Activated CD8-positive, alpha-beta T cell treated with anti-CD3 and anti-CD28 coated beads for 36 hours (primary cell): ENCODE measurements at regions not wholly inside any gene's neighbourhood (a gene's known extent, or its start where the extent isn't known, plus 50 kb on each side); places are given as distances from the start of the nearest gene placed in this dataset.

Source experiments
- ATAC-seq: fragments of 200-7000 bp; cut with Tn5 transposase; one replicate; pipeline ENCODE4 v1.10.0; 2021; ENCODE audit warnings: mild to moderate bottlenecking, moderate library complexity
- CTCF ChIA-PET: fragments of 350-600 bp; sonication (Branson Sonifier 250); formaldehyde crosslinking; loops from one replicate; lab custom pipeline; 2021; ENCODE audit warnings: antibody characterized with exemption; lab: Charles Lee
- POLR2A ChIA-PET: fragments of 350-600 bp; sonication (Branson Sonifier 250); formaldehyde crosslinking; loops from one replicate; lab custom pipeline; 2021; ENCODE audit warnings: antibody characterized with exemption; lab: Charles Lee
- DNase-seq: peaks from one replicate; pipeline ENCODE4 v3.0.0-alpha.2; 2020
- H3K27ac Mint-ChIP-seq: one replicate; pipeline ENCODE4 v1.8.0; 2021; ENCODE audit warnings: mild to moderate bottlenecking, mixed read lengths
- H3K27me3 Mint-ChIP-seq: one replicate; pipeline ENCODE4 v1.8.0; 2021; ENCODE audit warnings: mixed read lengths
- H3K36me3 Mint-ChIP-seq: one replicate; pipeline ENCODE4 v1.8.0; 2021; ENCODE audit warnings: low read depth, mixed read lengths
- H3K4me1 Mint-ChIP-seq: one replicate; pipeline ENCODE4 v1.8.0; 2021; ENCODE audit warnings: low read depth, mixed read lengths
- H3K4me3 Mint-ChIP-seq: one replicate; pipeline ENCODE4 v1.8.0; 2021; ENCODE audit warnings: mild to moderate bottlenecking, moderate library complexity, mixed read lengths
- H3K9me3 Mint-ChIP-seq: one replicate; pipeline ENCODE4 v1.8.0; 2021; ENCODE audit warnings: mixed read lengths
- intact Hi-C: fragments of 100-400 bp; cut with micrococcal nuclease; formaldehyde crosslinking; loops from one replicate; pipeline ENCODE4 v1.10.0; 2022
- TF ChIP-seq, protein P1 (sequence below): fragments of 200-600 bp; IDR thresholded peaks from one replicate; pipeline ENCODE4 v1.8.0; 2022; ENCODE audit warnings: antibody characterized with exemption, mild to moderate bottlenecking

GRCh38 chr11:121743285-121743684 lies 290.5 kb upstream of the SORL1-AS1 start:
- Mint-ChIP-seq H3K27me3 (peaks cover 3% of the 10 kb centered on the region), H3K36me3 (no peaks in the 10 kb centered on the region), H3K4me3 (no peak overlapping the region), H3K4me1 (no peaks in the 10 kb centered on the region), H3K27ac (no peak overlapping the region), H3K9me3 (peaks cover 5% of the 10 kb centered on the region)
- intact Hi-C loops, result no loop called here
- CTCF ChIA-PET, result no interaction called here
- TF ChIP-seq, protein P1, sequence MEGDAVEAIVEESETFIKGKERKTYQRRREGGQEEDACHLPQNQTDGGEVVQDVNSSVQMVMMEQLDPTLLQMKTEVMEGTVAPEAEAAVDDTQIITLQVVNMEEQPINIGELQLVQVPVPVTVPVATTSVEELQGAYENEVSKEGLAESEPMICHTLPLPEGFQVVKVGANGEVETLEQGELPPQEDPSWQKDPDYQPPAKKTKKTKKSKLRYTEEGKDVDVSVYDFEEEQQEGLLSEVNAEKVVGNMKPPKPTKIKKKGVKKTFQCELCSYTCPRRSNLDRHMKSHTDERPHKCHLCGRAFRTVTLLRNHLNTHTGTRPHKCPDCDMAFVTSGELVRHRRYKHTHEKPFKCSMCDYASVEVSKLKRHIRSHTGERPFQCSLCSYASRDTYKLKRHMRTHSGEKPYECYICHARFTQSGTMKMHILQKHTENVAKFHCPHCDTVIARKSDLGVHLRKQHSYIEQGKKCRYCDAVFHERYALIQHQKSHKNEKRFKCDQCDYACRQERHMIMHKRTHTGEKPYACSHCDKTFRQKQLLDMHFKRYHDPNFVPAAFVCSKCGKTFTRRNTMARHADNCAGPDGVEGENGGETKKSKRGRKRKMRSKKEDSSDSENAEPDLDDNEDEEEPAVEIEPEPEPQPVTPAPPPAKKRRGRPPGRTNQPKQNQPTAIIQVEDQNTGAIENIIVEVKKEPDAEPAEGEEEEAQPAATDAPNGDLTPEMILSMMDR, result no peak
- DNase-seq, result no peak
- POLR2A ChIA-PET, result no interaction called here
- no peak for ATAC-seq

DNA sequence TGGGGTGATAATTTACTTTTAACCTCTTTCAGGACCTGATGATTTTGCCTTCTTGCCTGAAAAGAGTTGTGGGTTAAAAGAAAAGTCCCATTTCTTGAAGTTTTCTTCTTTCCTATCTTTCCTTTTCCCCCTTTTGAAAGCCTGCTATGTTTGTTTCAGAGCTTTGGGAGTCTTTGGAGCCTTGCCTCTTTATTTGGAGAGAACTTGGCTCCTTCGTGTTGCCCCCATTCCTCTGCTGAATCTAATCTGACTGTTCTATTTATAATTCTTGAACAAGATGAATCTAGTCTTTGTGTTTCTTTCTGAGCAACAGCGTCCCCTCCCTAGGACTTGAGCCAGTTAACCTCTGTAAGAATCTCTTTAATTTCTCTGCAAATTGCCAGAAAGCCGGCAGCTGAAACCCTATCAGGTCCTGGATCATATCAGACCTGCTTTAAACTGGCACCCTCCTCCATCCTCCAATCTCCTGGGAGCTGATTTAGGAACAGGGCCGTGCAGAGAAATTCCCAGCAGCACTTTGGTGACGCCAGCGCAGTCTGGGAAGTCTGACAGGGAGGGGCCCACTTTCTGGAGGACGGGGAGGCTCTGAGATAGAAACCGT lies 289.1 kb upstream of the SORL1-AS1 start:
- ChIA-PET POLR2A (no interaction called here), CTCF (interaction anchor here (1.0 kb wide), 1 partner anchor 13 kb away, joined by 3 read pairs; no protein-coding TSS in a partner anchor)
- H3K9me3 Mint-ChIP-seq, result peaks cover 5% of the 10 kb centered on the region
- H3K27me3 Mint-ChIP-seq, result peaks cover 6% of the 10 kb centered on the region
- ATAC-seq (no peak), DNase-seq (no peak)
- TF ChIP-seq, protein P1, result no peak
- intact Hi-C loops, result no loop called here
- H3K4me1 Mint-ChIP-seq, result no peaks in the 10 kb centered on the region
- H3K27ac Mint-ChIP-seq, result no peak overlapping the region
- H3K4me3 Mint-ChIP-seq, result no peak overlapping the region
- no peaks in the 10 kb centered on the region for H3K36me3 Mint-ChIP-seq

- ATAC-seq (no peak), DNase-seq (no peak)
- TF ChIP-seq, protein P1, result no peak
- H3K4me3 Mint-ChIP-seq, result no peak overlapping the region
- POLR2A ChIA-PET, result no interaction called here
- peaks cover 5% of the 10 kb centered on the region for H3K9me3 Mint-ChIP-seq
- H3K4me1 Mint-ChIP-seq, result no peaks in the 10 kb centered on the region
- CTCF ChIA-PET, result interaction anchor here (1.0 kb wide), 1 partner anchor 14 kb away, joined by 3 read pairs; no protein-coding TSS in a partner anchor
- H3K27me3 Mint-ChIP-seq, result peaks cover 6% of the 10 kb centered on the region
- intact Hi-C loops, result no loop called here
- no peaks in the 10 kb centered on the region for H3K36me3 Mint-ChIP-seq
- H3K27ac Mint-ChIP-seq, result no peak overlapping the region
These were observed 288.6 kb upstream of the SORL1-AS1 start for GRCh38 chr11:121741351-121741760.

DNA sequence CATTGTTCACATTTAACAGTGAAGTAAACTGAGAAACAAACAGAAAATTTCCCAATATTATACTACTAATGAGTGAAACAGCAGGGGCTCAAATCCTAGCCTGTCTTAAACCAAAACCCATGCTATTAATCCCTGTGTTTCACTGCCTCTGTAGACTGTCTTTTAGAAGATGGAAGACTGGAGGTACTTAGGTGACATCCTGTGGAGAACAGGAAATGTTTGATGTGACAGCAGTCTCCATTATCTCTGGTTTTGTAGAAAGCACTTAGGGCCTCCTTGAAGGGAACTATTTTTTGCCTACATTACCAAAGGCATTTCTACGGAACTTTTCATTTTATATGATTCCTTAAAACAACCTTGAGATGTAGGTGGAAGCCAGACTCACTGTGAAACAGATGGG lies 288.1 kb upstream of the SORL1-AS1 start:
- TF ChIP-seq, protein P1, result no peak
- DNase-seq (no peak), ATAC-seq (no peak)
- Mint-ChIP-seq H3K27ac (no peak overlapping the region), H3K4me1 (no peaks in the 10 kb centered on the region), H3K36me3 (no peaks in the 10 kb centered on the region), H3K4me3 (no peak overlapping the region), H3K9me3 (peaks cover 5% of the 10 kb centered on the region), H3K27me3 (peaks cover 6% of the 10 kb centered on the region)
- CTCF ChIA-PET, result no interaction called here
- POLR2A ChIA-PET, result no interaction called here
- intact Hi-C loops, result no loop called here

DNA sequence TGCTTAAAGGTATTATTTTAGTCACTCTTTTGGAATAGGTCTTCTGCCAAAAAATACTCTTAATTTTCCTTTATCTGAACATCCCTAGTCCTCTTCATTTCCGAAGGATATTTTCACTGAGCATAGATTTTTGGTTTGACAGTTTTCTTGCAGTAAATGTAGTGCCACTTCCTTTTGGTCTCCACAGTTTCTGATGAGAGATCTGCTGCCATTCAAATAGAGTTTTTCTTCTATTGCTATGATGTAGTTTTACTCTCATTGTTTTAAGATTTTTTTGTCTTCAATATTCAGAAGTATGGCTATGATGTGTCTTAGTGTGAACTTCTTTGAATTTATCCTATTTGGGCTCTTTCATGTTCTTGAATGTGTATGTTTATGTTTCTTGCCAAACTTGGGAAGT lies 281.1 kb upstream of the SORL1-AS1 start:
- intact Hi-C loops, result no loop called here
- Mint-ChIP-seq H3K27ac (no peak overlapping the region), H3K36me3 (no peaks in the 10 kb centered on the region), H3K4me1 (no peaks in the 10 kb centered on the region), H3K27me3 (peaks cover 9% of the 10 kb centered on the region), H3K4me3 (no peak overlapping the region), H3K9me3 (peaks cover 2% of the 10 kb centered on the region)
- CTCF ChIA-PET, result no interaction called here
- DNase-seq (no peak), ATAC-seq (no peak)
- POLR2A ChIA-PET, result no interaction called here
- TF ChIP-seq, protein P1, result no peak
